H1 (cell line): ENCODE measurements at regions not wholly inside any gene's neighbourhood (a gene's known extent, or its start where the extent isn't known, plus 50 kb on each side); places are given as distances from the start of the nearest gene placed in this dataset.
A peak's percentile ranks its signal among the peaks of the same experiment; 100 is the strongest.

Experiments
- CTCF ChIA-PET: fragments of 300-600 bp; sonication (Branson Sonifier 250); formaldehyde crosslinking; loops from one replicate; lab custom pipeline; 2021; ENCODE audit not compliant: partially characterized antibody; lab: Charles Lee
- POLR2A ChIA-PET: fragments of 300-600 bp; sonication (Branson Sonifier 250); formaldehyde crosslinking; loops from one replicate; lab custom pipeline; 2021; ENCODE audit warnings: inconsistent platforms; ENCODE audit not compliant: partially characterized antibody; lab: Charles Lee
- DNase-seq, 2 experiments: peaks; one replicate each; pipeline versions ENCODE4 v3.0.0 to v3.0.0-alpha.2; 2010 to 2022; ENCODE audit warnings: low spot score in 2 of 2, low read depth in 1 of 2, mixed read lengths in 1 of 2
- FAIRE-seq: peaks from 2 replicates; lab custom pipeline; 2011; peaks lifted over from hg19 to GRCh38; lab: Jason Lieb, UNC
- H2AFZ ChIP-seq: 2 replicates; pipeline ENCODE4 v1.8.1; 2012; ENCODE audit warnings: low read length, inconsistent platforms
- H2AK5ac ChIP-seq: 2 replicates; pipeline ENCODE4 v1.6.1; 2013; ENCODE audit warnings: low read depth, low read length
- H2BK120ac ChIP-seq: replicated peaks from 2 replicates; pipeline ENCODE3; 2013; ENCODE audit warnings: low read depth, low read length, inconsistent platforms
- H2BK12ac ChIP-seq: 2 replicates; pipeline ENCODE4 v1.6.1; 2013; ENCODE audit warnings: low read depth, low read length
- H2BK15ac ChIP-seq: 2 replicates; pipeline ENCODE4 v1.6.1; 2013; ENCODE audit warnings: low read length
- H2BK20ac ChIP-seq: 2 replicates; pipeline ENCODE4 v1.6.1; 2013; ENCODE audit warnings: low read length
- H2BK5ac ChIP-seq: 2 replicates; pipeline ENCODE4 v1.6.1; 2013; ENCODE audit warnings: low read depth, low read length
- H3K14ac ChIP-seq: 2 replicates; pipeline ENCODE4 v1.6.1; 2013; ENCODE audit warnings: inconsistent platforms; ENCODE audit not compliant: insufficient read length
- H3K18ac ChIP-seq: 2 replicates; pipeline ENCODE4 v1.6.1; 2013; ENCODE audit warnings: low read length; ENCODE audit errors: extremely low read depth
- H3K23ac ChIP-seq: 2 replicates; pipeline ENCODE4 v1.6.1; 2013; ENCODE audit warnings: inconsistent platforms; ENCODE audit not compliant: insufficient read length
- H3K23me2 ChIP-seq: 2 replicates; pipeline ENCODE4 v1.6.1; 2013; ENCODE audit warnings: low read depth, low read length
- H3K27ac ChIP-seq: 2 replicates; pipeline ENCODE4 v1.6.1; 2011; ENCODE audit warnings: low read depth, low read length, inconsistent platforms
- H3K27me3 ChIP-seq, 4 experiments: replicated peaks in 1 of 4; 1 replicate in 1 of 4; 2 replicates in 3 of 4; pipeline versions ENCODE4 v1.6.1 to v1.8.1; 2011 to 2013; ENCODE audit warnings: low read length in 3 of 4, mild to moderate bottlenecking in 3 of 4, inconsistent platforms in 2 of 4, mixed read lengths in 2 of 4, moderate library complexity in 1 of 4; ENCODE audit not compliant: control insufficient read depth in 3 of 4, insufficient read depth in 3 of 4; ENCODE audit errors: extremely low read depth in 1 of 4
- H3K36me3 ChIP-seq, 4 experiments: 2 replicates each; pipeline versions ENCODE4 v1.6.1 to v1.8.1; 2011 to 2013; ENCODE audit warnings: mild to moderate bottlenecking in 4 of 4, low read length in 3 of 4, moderate library complexity in 2 of 4, control low read depth in 1 of 4, inconsistent platforms in 1 of 4; ENCODE audit not compliant: insufficient read depth in 4 of 4, control insufficient read depth in 2 of 4
- H3K4ac ChIP-seq: replicated peaks from 2 replicates; pipeline ENCODE3; 2013; ENCODE audit warnings: low read length, low read depth, mixed read lengths, inconsistent platforms; ENCODE audit not compliant: insufficient read length
- H3K4me1 ChIP-seq, 4 experiments: replicated peaks in 1 of 4; 1 replicate in 1 of 4; 2 replicates in 3 of 4; pipeline versions ENCODE4 v1.6.1 to v1.8.1; 2011 to 2013; ENCODE audit warnings: low read length in 3 of 4, inconsistent platforms in 2 of 4, mixed read lengths in 1 of 4; ENCODE audit not compliant: insufficient read depth in 4 of 4, control insufficient read depth in 3 of 4
- H3K4me2 ChIP-seq, 2 experiments: 2 replicates each; pipeline versions ENCODE4 v1.6.1 to v1.8.1; 2011 to 2013; ENCODE audit warnings: low read depth in 2 of 2, low read length in 2 of 2, control low read depth in 1 of 2, inconsistent platforms in 1 of 2, mild to moderate bottlenecking in 1 of 2; ENCODE audit not compliant: insufficient read depth in 1 of 2
- H3K4me3 ChIP-seq, 4 experiments: fragments of 200-600, 300-600 bp in 1 of 4; sonication (generic), shearing (Covaris generic), sonication (Bioruptor Twin) in 1 of 4; 2 replicates each; pipeline versions ENCODE4 v1.5.1 to v1.8.1; 2011 to 2016; ENCODE audit warnings: low read length in 4 of 4, low read depth in 3 of 4, control low read depth in 2 of 4, inconsistent platforms in 2 of 4, mild to moderate bottlenecking in 2 of 4, mixed read lengths in 1 of 4, moderate library complexity in 1 of 4; ENCODE audit not compliant: insufficient read depth in 2 of 4; ENCODE audit errors: extremely low read depth in 1 of 4
- H3K56ac ChIP-seq: replicated peaks from 2 replicates; pipeline ENCODE3; 2013; ENCODE audit warnings: low read depth, mild to moderate bottlenecking, mixed read lengths, low read length, inconsistent platforms; ENCODE audit not compliant: insufficient read length
- H3K79me1 ChIP-seq: 2 replicates; pipeline ENCODE4 v1.6.1; 2013; ENCODE audit warnings: low read depth, low read length, control low read depth
- H3K79me2 ChIP-seq, 2 experiments: 2 replicates each; pipeline versions ENCODE4 v1.6.1 to v1.8.1; 2012 to 2013; ENCODE audit warnings: low read length in 2 of 2, mild to moderate bottlenecking in 2 of 2, inconsistent platforms in 1 of 2; ENCODE audit not compliant: insufficient read depth in 2 of 2, control insufficient read depth in 1 of 2
- H3K9ac ChIP-seq, 4 experiments: replicated peaks in 1 of 4; 1 replicate in 1 of 4; 2 replicates in 3 of 4; pipeline versions ENCODE4 v1.6.1 to v1.8.1; 2011 to 2013; ENCODE audit warnings: low read depth in 3 of 4, low read length in 3 of 4, control low read depth in 2 of 4, mild to moderate bottlenecking in 2 of 4, moderate library complexity in 2 of 4, inconsistent platforms in 1 of 4; ENCODE audit errors: extremely low read depth in 1 of 4
- H3K9me3 ChIP-seq, 2 experiments: 2 replicates each; pipeline versions ENCODE4 v1.6.1 to v1.8.1; 2012 to 2013; ENCODE audit warnings: mild to moderate bottlenecking in 2 of 2, moderate library complexity in 2 of 2, control low read depth in 1 of 2, inconsistent platforms in 1 of 2, low read depth in 1 of 2, low read length in 1 of 2, mixed read lengths in 1 of 2; ENCODE audit not compliant: insufficient read depth in 2 of 2
- H4K20me1 ChIP-seq, 2 experiments: replicated peaks in 1 of 2; 2 replicates each; pipeline versions ENCODE3 to v1.8.1; 2011 to 2013; ENCODE audit warnings: inconsistent platforms in 2 of 2, low read length in 2 of 2, mild to moderate bottlenecking in 1 of 2; ENCODE audit not compliant: insufficient read depth in 2 of 2, control insufficient read depth in 1 of 2
- H4K5ac ChIP-seq: 2 replicates; pipeline ENCODE4 v1.6.1; 2013; ENCODE audit warnings: low read length, low read depth, mixed read lengths, inconsistent platforms; ENCODE audit not compliant: insufficient read length
- H4K8ac ChIP-seq: 2 replicates; pipeline ENCODE4 v1.8.0; 2013; ENCODE audit warnings: mild to moderate bottlenecking, moderate library complexity, low read length, inconsistent platforms; ENCODE audit not compliant: insufficient read depth; ENCODE audit errors: extremely low read depth
- H4K91ac ChIP-seq: replicated peaks from 2 replicates; pipeline ENCODE3; 2013; ENCODE audit warnings: low read length, mixed read lengths, inconsistent platforms; ENCODE audit not compliant: insufficient read length
- HDAC2 ChIP-seq, 2 experiments: fragments of 300-600 bp in 1 of 2; sonication (generic) in 1 of 2; IDR thresholded peaks; 2 replicates each; pipeline ENCODE4 v1.6.1; 2011 to 2012; ENCODE audit warnings: low read depth in 2 of 2, low read length in 2 of 2, mild to moderate bottlenecking in 2 of 2, moderate library complexity in 2 of 2, borderline replicate concordance in 1 of 2, inconsistent platforms in 1 of 2
- HDAC6 ChIP-seq: IDR thresholded peaks from one replicate; pipeline ENCODE4 v1.7.1; 2012; ENCODE audit warnings: low read depth, mild to moderate bottlenecking, inconsistent platforms, low read length, moderate library complexity
- JUN ChIP-seq: IDR thresholded peaks from 2 replicates; pipeline ENCODE4 v1.6.1; 2011; ENCODE audit warnings: low read depth, mild to moderate bottlenecking, improper control_type of control experiment, low read length
- MAX ChIP-seq: IDR thresholded peaks from 2 replicates; pipeline ENCODE4 v1.6.1; 2012; ENCODE audit warnings: inconsistent platforms
- PHF8 ChIP-seq: fragments of 200-600 bp; sonication (generic); conservative IDR thresholded peaks from 2 replicates; pipeline ENCODE4 v1.7.1; 2012; ENCODE audit warnings: low read depth, mild to moderate bottlenecking, inconsistent platforms, low read length, moderate library complexity
- SUZ12 ChIP-seq: fragments of 200-600 bp; sonication (generic); IDR thresholded peaks from 2 replicates; pipeline ENCODE4 v1.6.1; 2012; ENCODE audit warnings: mild to moderate bottlenecking, inconsistent platforms, low read length, moderate library complexity, mixed read lengths
- TAF1 ChIP-seq: IDR thresholded peaks from 2 replicates; pipeline ENCODE4 v1.6.1; 2011; ENCODE audit warnings: mild to moderate bottlenecking, low read depth, low read length
- WGBS, 2 experiments: shearing (Covaris generic) in 1 of 2; methylation state at CpG; one replicate each; pipeline versions ENCODE4 v1.1.6 to v1.1.7; 2013 to 2015; ENCODE audit warnings: low lambda C conversion rate in 2 of 2, mixed read lengths in 2 of 2, inconsistent platforms in 1 of 2, low coverage in 1 of 2, missing lambda C conversion rate in 1 of 2; ENCODE audit not compliant: insufficient replicate concordance in 2 of 2, insufficient coverage in 1 of 2, insufficient read length in 1 of 2; ENCODE audit errors: extremely low coverage in 1 of 2, missing lambda C conversion rate in 1 of 2; 5-methylcytosine and 5-hydroxymethylcytosine counted together

DNA sequence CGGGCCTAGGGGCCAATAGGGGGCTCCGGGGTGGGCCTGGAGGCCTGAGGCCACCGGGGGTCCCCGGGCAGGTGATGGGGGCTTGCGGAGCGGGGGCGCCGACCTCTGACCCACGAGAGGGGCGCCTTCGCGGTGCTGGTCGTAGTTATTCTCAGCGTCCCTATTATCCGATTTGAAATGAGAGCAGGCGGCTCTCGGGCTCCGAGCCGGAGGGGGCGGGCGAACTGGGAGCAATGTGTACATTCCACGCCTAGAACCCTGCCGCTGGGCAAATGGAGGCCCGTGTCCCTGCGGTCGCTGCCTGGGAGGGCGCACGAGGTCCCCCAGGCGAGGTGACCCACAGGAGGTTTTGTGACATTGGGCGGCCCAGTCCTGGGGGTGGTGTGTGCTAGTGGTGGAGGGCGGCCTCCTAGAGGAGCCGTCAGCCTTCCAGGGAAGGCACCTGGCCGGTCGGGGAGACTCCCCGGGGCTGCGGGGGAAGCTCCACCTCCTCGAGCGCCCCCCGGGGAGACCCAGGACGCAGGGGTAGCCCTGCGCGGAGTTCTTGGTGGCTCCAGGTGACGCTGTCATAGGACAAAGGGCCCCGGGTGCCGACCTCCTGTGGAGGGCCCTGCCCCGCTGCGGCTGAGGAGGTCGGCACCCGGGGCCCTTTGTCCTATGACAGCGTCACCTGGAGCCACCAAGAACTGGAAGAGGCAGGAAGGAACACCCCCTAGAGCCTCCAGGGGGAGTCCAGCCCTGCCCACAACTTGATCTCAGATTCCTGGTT lies 102.6 kb upstream of the PRKX start:
- Histone ChIP-seq H2BK20ac (no peak overlapping the region), H3K36me3 (peaks cover 0 to 23% (median 2%) of the 10 kb centered on the region in 4 experiments; a peak in 3 of 8 replicates), H3K4ac (no peak overlapping the region), H3K9ac (peak overlapping the region; percentile 18 to 82 (median 51); a peak in 5 of 7 replicates), H2BK5ac (no peak overlapping the region), H3K4me1 (no peaks in the 10 kb centered on the region; a peak in 3 of 7 replicates), H3K79me2 (no peaks in the 10 kb centered on the region), H3K18ac (no peak overlapping the region), H4K91ac (no peak overlapping the region), H3K23ac (no peak overlapping the region), H4K20me1 (no peaks in the 10 kb centered on the region), H3K27me3 (no peaks in the 10 kb centered on the region), H3K56ac (no peak overlapping the region), H2BK15ac (no peak overlapping the region), H3K23me2 (no peaks in the 10 kb centered on the region), H3K4me3 (peak overlapping the region; percentile 57 to 71 (median 64)), H2AFZ (no peak overlapping the region), H4K8ac (no peak overlapping the region; the same call in 1 of the 2 replicates), H3K14ac (no peak overlapping the region), H3K27ac (peak overlapping the region; percentile 77; the same call in 1 of the 2 replicates), H3K79me1 (no peaks in the 10 kb centered on the region), H2BK12ac (no peak overlapping the region), H2BK120ac (no peak overlapping the region)
- 17% methylated on average over 19 of the region's 50 CpGs; no CpG with 5 or more reads in 1 of the 2 experiments for WGBS, 2 experiments
- POLR2A ChIA-PET: interaction anchor here (1.3 kb wide), 1 partner anchor 10 kb away, joined by 4 read pairs; no protein-coding TSS in a partner anchor
- DNase-seq: peak in 1 of 2 experiments; percentile 62
- CTCF ChIA-PET: no interaction called here
- TF ChIP-seq JUN (no peak), PHF8 (no peak), HDAC6 (no peak), MAX (peak; percentile 22; the same call in 1 of the 2 replicates), TAF1 (0 out of 2 replicates have a peak, but pooled peaks have one; percentile 10), SUZ12 (no peak), HDAC2 (IDR thresholded peaks at IDR 0.05; ENCODE audit: borderline replicate concordance in 1 of 2, low read depth in 2 of 2, low read length in 2 of 2) (no peak)
- TF ChIP-seq, all 59 proteins: peak for 2
- FAIRE-seq: no peak
- no peaks in the 10 kb centered on the region for H3K9me3 ChIP-seq
- H4K5ac ChIP-seq: no peak overlapping the region
- H3K4me2 ChIP-seq: peak overlapping the region; percentile 54 to 70
- no peak overlapping the region for H2AK5ac ChIP-seq
